ENCODE measurements at regions not wholly inside any gene's neighbourhood (a gene's known extent, or its start where the extent isn't known, plus 50 kb on each side); places are given as distances from the start of the nearest gene placed in this dataset.
"Not testable (repeated sequence)": the region's sequence is repeated elsewhere in the genome, so short reads cannot be mapped to it uniquely, and the experiment has no call there.

DNA sequence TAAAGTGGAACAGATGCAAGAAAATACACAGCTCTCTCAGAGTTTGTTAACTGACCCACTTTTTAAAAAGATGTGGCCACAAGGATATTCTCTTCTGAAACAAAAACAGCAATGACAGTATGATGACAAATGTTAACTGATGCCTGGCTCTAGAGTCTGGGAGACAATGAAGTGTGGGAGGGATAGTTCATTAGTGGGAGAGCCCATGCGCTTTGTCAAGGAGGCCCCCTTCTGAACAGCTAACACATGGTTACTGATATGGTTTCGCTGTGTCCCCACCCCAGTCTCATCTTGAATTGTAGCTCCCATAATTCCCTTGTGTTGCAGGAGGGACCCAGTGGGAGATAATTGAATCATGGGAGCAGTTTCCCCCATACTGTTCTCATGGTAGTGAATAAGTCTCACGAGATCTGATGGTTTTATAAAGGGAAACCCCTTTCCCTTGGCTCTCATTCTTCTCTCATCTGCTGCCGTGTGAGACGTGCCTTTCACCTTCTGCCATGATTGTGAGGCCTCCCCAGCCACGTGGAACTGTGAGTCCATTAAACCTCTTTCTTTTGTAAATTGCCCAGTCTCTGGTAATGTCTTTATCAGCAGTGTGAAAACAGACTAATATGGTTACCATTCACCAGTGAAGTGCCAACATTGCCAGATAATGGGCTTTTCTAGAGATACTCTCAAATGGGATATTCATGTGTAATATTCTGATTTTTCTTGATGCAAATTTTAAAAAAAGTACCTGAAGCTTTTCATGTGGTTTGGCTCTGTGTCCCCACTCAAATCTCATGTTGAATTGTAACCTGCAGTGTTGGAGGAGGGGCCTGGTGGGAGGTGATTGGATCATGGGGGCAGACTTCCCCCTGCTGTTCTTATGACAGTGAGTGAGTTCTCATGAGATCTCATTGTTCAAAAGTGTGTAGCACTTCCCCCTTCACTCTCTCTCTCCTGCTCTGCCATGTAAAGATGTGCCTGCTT is 435.8 kb downstream of the SHISA9 start:
- not testable (repeated sequence) for FAIRE-seq

GRCh38 chr16:13338044-13338443 is 436.6 kb downstream of the SHISA9 start:
- FAIRE-seq: no peak

- FAIRE-seq: no peak
Observed at GRCh38 chr16:13342675-13343074, 441.3 kb downstream of the SHISA9 start.

DNA sequence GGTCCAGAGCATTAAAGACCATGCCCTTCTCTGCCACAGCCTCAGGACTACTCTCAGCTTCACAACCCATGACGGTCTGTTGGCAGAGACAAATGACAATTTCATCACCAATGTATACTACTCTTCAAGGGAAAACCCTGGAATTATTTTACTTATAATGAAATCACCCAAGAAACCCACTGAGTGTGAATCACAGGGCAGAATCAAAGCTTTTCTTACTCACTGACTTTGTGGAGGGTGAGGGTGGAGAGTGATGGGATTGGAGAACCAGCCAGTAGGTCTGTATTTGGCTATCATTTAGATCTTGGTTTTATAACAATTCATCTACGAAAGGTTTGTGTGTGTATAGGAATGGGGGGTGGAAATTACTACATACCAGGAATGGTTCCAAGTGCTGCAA is 442.6 kb downstream of the SHISA9 start:
- FAIRE-seq: no peak

GRCh38 chr16:13348416-13348815 is 447.0 kb downstream of the SHISA9 start:
- FAIRE-seq: no peak

DNA sequence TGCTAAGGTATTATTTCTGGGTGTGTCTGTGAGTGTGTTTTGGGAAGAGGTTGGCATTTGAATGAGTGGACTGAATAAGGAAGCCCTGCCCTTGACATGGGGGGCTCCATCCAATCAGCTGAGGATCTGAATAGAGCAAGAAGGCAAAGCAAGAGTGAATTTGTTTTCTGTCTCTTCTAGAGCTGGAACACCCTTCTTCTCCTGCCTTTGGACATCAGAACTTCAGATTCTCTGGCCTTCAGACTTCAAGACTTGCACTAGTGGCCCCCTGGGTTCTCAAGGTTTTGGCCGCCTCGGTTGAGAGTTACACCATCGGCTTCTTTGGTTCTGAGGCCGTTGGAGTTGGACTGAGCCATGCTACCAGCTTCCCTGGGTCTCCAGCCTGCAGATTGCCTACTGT is 448.6 kb downstream of the SHISA9 start:
- FAIRE-seq: no peak

DNA sequence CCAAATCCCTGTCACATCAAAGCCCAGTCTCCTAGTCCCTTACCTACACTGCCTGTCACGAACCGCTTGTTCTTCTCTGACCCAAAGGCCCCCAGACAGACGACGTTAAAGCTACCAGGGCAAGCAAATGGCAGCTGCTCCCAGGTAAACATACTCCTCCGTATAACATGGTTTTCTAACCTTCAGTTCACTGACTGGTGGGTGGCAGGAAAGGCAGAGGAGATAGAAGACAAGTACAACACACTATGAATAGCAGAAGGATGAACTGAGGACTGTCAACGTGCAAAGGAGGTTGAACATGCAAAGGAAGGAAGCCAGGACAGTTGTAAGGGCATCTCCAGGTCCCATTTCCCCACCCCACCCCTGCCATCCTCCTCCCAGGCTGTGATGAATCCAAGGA is 449.8 kb downstream of the SHISA9 start:
- FAIRE-seq: no peak

GRCh38 chr16:13351601-13352217 is 450.3 kb downstream of the SHISA9 start:
- FAIRE-seq: no peak

- FAIRE-seq: not testable (repeated sequence)
Observed at GRCh38 chr16:13352796-13353195, 451.4 kb downstream of the SHISA9 start.

GRCh38 chr16:13357842-13358241 is 456.4 kb downstream of the SHISA9 start:
- FAIRE-seq: not testable (repeated sequence)

GRCh38 chr16:13359835-13360234 is 458.4 kb downstream of the SHISA9 start:
- no peak for FAIRE-seq

- FAIRE-seq: no peak
Observed at GRCh38 chr16:13372421-13372820, 471.0 kb downstream of the SHISA9 start.

DNA sequence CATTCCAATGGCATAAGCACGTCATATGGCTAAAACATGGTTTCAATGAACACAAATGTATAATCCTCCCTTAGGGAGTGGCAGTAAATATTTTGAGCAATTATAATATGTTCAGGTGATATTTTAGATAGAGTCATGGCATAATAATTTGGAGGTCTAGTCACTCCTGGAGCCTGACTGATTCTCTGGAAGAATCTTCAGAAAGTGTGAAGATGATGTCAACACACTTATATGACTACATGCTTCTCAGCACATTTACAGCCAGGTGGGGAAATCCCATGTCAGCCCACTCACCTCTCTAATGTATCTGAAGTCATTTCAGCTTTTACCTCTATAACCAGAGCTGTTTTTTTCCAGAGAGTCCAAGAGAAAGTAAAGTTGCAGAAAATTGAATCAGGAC is 474.8 kb downstream of the SHISA9 start:
- no peak for FAIRE-seq

GRCh38 chr16:13377143-13377542 is 475.7 kb downstream of the SHISA9 start:
- no peak for FAIRE-seq

GRCh38 chr16:13378151-13378550 is 476.8 kb downstream of the SHISA9 start:
- FAIRE-seq: no peak

- FAIRE-seq: no peak
Observed at GRCh38 chr16:13379266-13379665, 477.9 kb downstream of the SHISA9 start.

DNA sequence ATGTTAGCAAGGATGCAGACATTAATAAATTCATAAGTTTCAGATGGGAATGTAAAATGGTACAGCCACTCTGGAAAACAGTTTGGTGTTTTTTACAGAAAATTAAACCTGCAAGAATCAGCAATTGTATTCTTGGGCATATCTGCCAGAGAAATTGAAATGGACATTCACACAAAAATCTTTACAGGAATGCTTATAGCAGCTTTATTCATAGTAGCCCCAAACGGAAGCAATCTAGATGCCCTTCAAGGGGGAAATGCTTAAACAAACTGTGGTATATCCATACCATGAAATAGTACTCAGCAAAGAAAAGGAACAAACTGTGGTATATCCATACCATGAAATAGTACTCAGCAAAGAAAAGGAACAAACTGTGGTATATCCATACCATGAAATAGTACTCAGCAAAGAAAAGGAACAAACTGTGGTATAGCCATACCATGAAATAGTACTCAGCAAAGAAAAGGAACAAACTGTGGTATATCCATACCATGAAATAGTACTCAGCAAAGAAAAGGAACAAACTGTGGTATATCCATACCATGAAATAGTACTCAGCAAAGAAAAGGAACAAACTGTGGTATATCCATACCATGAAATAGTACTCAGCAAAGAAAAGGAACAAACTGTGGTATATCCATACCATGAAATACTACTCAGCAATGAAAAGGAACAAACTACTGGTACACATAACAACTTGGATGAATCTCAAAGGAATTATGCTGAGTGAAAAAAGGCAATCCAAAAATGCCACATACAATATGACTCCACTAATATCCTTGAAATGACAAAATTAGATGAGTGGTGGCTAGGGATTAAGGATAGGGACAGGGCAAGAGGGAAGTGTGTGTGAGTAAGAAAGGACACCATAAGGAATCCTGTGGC is 484.0 kb downstream of the SHISA9 start:
- not testable (repeated sequence) for FAIRE-seq

- no peak for FAIRE-seq
Observed at GRCh38 chr16:13390093-13390985, 488.9 kb downstream of the SHISA9 start.

GRCh38 chr16:13390986-13391305 is 489.5 kb downstream of the SHISA9 start:
- no peak for FAIRE-seq

GRCh38 chr16:13391337-13391736 is 489.9 kb downstream of the SHISA9 start:
- no peak for FAIRE-seq

GRCh38 chr16:13392341-13392740 is 490.9 kb downstream of the SHISA9 start:
- FAIRE-seq: no peak

GRCh38 chr16:13393816-13394215 is 492.4 kb downstream of the SHISA9 start:
- FAIRE-seq: no peak
